OCI-LY3 (cell line): ENCODE measurements at regions not wholly inside any gene's neighbourhood (a gene's known extent, or its start where the extent isn't known, plus 50 kb on each side); places are given as distances from the start of the nearest gene placed in this dataset.

Source experiments
- H2AFZ ChIP-seq: fragments of 200-600, 300-600 bp; shearing (Covaris generic); 2 replicates; pipeline ENCODE4 v1.6.0; 2014; ENCODE audit warnings: antibody characterized with exemption, low read depth, low read length
- H3K27ac ChIP-seq: fragments of 200-600, 300-600 bp; sonication (generic); 2 replicates; pipeline ENCODE4 v1.5.1; 2014; ENCODE audit warnings: mild to moderate bottlenecking, low read length, moderate library complexity, mixed read lengths
- H3K27me3 ChIP-seq: fragments of 200-600, 300-600 bp; sonication (generic); 2 replicates; pipeline ENCODE4 v1.6.1; 2014; ENCODE audit warnings: low read depth, low read length, mixed read lengths
- H3K36me3 ChIP-seq: fragments of 200-600, 300-600 bp; sonication (generic); replicated peaks from 2 replicates; pipeline ENCODE3; 2014; ENCODE audit warnings: low read depth, low read length, mixed read lengths
- H3K4me1 ChIP-seq: fragments of 300-600, 200-600 bp; sonication (generic); 2 replicates; pipeline ENCODE4 v1.6.1; 2014; ENCODE audit warnings: low read length, mixed read lengths
- H3K4me2 ChIP-seq: fragments of 200-600, 300-600 bp; sonication (generic); 2 replicates; pipeline ENCODE4 v1.6.1; 2014; ENCODE audit warnings: low read length, mixed read lengths
- H3K4me3 ChIP-seq: fragments of 300-600, 200-600 bp; sonication (generic); 2 replicates; pipeline ENCODE4 v1.5.1; 2014; ENCODE audit warnings: antibody characterized with exemption, mild to moderate bottlenecking, low read length, moderate library complexity
- H3K79me2 ChIP-seq: fragments of 300-600, 200-600 bp; shearing (Covaris generic); 2 replicates; pipeline ENCODE4 v1.6.1; 2014; ENCODE audit warnings: mild to moderate bottlenecking, low read length, mixed read lengths
- H3K9ac ChIP-seq: fragments of 300-600, 200-600 bp; shearing (Covaris generic); 2 replicates; pipeline ENCODE4 v1.6.0; 2014; ENCODE audit warnings: mild to moderate bottlenecking, low read length, moderate library complexity
- H3K9me3 ChIP-seq: fragments of 200-600, 300-600 bp; shearing (Covaris generic); 2 replicates; pipeline ENCODE4 v1.6.1; 2014; ENCODE audit warnings: low read length, mixed read lengths; ENCODE audit not compliant: insufficient read depth
- H4K20me1 ChIP-seq: fragments of 200-600, 300-600 bp; sonication (generic); 2 replicates; pipeline ENCODE4 v1.6.1; 2016; ENCODE audit warnings: low read length, mixed read lengths; ENCODE audit not compliant: insufficient read depth
- EZH2phosphoT487 ChIP-seq: fragments of 200-600 bp; shearing (Covaris generic); IDR thresholded peaks from 2 replicates; pipeline ENCODE4 v1.6.1; 2018; ENCODE audit warnings: antibody characterized with exemption, mixed run types, low read depth
- TF ChIP-seq, protein P1 (sequence below): fragments of 200-600, 300-600 bp; sonication (generic); IDR thresholded peaks from 2 replicates; pipeline ENCODE4 v1.5.1; 2014; ENCODE audit warnings: antibody characterized with exemption, low read length, low read depth

GRCh38 chr12:68559246-68559645 is 51.5 kb upstream of the RAP1B start:
- no peak overlapping the region for H3K4me2 ChIP-seq
- no peaks in the 10 kb centered on the region for H3K36me3 ChIP-seq
- no peak overlapping the region for H3K27ac ChIP-seq

DNA sequence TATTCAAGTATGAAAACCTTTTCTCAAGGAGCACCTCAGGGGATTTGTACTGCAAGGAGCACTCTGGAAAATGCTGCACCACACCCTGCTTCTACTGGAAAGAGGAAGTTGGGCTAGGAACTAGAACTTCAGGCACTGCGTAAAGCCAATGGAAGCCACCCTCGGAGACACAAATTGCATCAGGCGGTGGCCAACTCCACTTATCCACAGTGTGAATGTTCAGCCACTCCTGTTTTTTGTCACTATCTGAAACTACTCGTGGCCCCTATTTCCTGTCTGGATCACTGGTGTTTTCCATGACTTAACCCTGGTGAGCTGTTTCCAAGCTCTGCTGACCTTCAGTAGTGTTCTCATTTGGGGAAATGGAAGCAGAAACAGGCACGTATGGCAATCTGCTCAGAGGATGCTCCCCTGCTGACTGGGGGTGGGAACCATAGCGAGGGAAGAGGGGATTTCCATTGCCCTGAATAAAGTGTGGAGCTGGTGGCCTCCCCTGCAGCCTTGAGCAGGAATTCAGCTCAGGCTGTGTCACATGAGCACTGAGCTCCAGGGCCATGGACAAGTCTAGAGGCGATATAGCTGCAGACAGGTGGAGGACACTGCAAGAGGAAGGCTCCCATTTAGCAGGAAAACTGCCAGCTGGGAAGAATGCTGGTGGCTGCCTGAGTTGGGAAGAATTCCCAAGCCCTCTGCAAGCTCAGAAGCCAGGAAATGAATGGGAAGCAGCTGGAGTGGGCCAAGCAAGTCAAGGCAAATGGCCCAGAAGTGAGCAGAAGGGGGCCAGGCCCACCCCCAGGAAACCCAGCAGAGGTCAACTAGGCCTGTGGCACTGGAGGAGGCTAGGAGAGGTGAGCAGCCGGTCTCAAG is 50.5 kb upstream of the RAP1B start:
- no peak overlapping the region for H2AFZ ChIP-seq
- no peaks in the 10 kb centered on the region for H3K4me1 ChIP-seq
- no peaks in the 10 kb centered on the region for H3K9me3 ChIP-seq
- no peaks in the 10 kb centered on the region for H4K20me1 ChIP-seq
- no peaks in the 10 kb centered on the region for H3K79me2 ChIP-seq
- peaks cover 2% of the 10 kb centered on the region; the same call in 1 of the 2 replicates for H3K27me3 ChIP-seq
- no peak overlapping the region for H3K4me2 ChIP-seq
- H3K9ac ChIP-seq, result no peak overlapping the region
- no peaks in the 10 kb centered on the region for H3K36me3 ChIP-seq
- no peak for TF ChIP-seq EZH2phosphoT487
- TF ChIP-seq, protein P1, sequence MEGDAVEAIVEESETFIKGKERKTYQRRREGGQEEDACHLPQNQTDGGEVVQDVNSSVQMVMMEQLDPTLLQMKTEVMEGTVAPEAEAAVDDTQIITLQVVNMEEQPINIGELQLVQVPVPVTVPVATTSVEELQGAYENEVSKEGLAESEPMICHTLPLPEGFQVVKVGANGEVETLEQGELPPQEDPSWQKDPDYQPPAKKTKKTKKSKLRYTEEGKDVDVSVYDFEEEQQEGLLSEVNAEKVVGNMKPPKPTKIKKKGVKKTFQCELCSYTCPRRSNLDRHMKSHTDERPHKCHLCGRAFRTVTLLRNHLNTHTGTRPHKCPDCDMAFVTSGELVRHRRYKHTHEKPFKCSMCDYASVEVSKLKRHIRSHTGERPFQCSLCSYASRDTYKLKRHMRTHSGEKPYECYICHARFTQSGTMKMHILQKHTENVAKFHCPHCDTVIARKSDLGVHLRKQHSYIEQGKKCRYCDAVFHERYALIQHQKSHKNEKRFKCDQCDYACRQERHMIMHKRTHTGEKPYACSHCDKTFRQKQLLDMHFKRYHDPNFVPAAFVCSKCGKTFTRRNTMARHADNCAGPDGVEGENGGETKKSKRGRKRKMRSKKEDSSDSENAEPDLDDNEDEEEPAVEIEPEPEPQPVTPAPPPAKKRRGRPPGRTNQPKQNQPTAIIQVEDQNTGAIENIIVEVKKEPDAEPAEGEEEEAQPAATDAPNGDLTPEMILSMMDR, result no peak
- H3K27ac ChIP-seq, result no peak overlapping the region
- no peak overlapping the region for H3K4me3 ChIP-seq

More at GRCh38 chr12:68559246-68559645, 51.5 kb upstream of the RAP1B start:
- no peaks in the 10 kb centered on the region for H3K9me3 ChIP-seq
- H3K79me2 ChIP-seq, result no peaks in the 10 kb centered on the region
- no peak for TF ChIP-seq EZH2phosphoT487
- TF ChIP-seq, protein P1, result no peak
- H3K27me3 ChIP-seq, result peaks cover 2% of the 10 kb centered on the region; the same call in 1 of the 2 replicates
- no peaks in the 10 kb centered on the region for H3K4me1 ChIP-seq
- no peak overlapping the region for H3K9ac ChIP-seq
- H3K4me3 ChIP-seq, result no peak overlapping the region
- no peak overlapping the region for H2AFZ ChIP-seq
- no peaks in the 10 kb centered on the region for H4K20me1 ChIP-seq

- Histone ChIP-seq H3K9me3 (no peaks in the 10 kb centered on the region), H4K20me1 (no peaks in the 10 kb centered on the region), H2AFZ (no peak overlapping the region), H3K4me1 (no peaks in the 10 kb centered on the region), H3K9ac (no peak overlapping the region), H3K27me3 (peaks cover 2% of the 10 kb centered on the region; the same call in 1 of the 2 replicates), H3K27ac (no peak overlapping the region), H3K36me3 (no peaks in the 10 kb centered on the region), H3K4me2 (no peak overlapping the region), H3K79me2 (no peaks in the 10 kb centered on the region), H3K4me3 (no peak overlapping the region)
- TF ChIP-seq, protein P1, result no peak
- TF ChIP-seq EZH2phosphoT487, result no peak
Observed at GRCh38 chr12:68560851-68561422, 49.8 kb upstream of the RAP1B start.
